ENCODE measurements at regions not wholly inside any gene's neighbourhood (a gene's known extent, or its start where the extent isn't known, plus 50 kb on each side); places are given as distances from the start of the nearest gene placed in this dataset.
A peak's percentile ranks its signal among the peaks of the same experiment; 100 is the strongest.

- FAIRE-seq = peak; percentile 41
- no peak for DNase-seq (ENCODE audit: insufficient read length, low spot score)
Measured at GRCh38 chr1:106753066-106753465, 303.4 kb upstream of the PRMT6 start.

GRCh38 chr1:106754957-106755356 lies 301.5 kb upstream of the PRMT6 start:
- DNase-seq (ENCODE audit: insufficient read length, low spot score) (no peak), FAIRE-seq (no peak)
- no peak for TF ChIP-seq POLR2A (IDR thresholded peaks at IDR 0.05; ENCODE audit: low read depth, low read length)

More at GRCh38 chr1:106753066-106753465, 303.4 kb upstream of the PRMT6 start:
- no peak for TF ChIP-seq POLR2A (IDR thresholded peaks at IDR 0.05; ENCODE audit: low read depth, low read length)

- FAIRE-seq (peak; percentile 86), DNase-seq (ENCODE audit: insufficient read length, low spot score) (peak; percentile 2)
- no peak for TF ChIP-seq POLR2A (IDR thresholded peaks at IDR 0.05; ENCODE audit: low read depth, low read length)
Measured at GRCh38 chr1:106755682-106756406, 300.6 kb upstream of the PRMT6 start.

GRCh38 chr1:106756752-106757151 lies 299.7 kb upstream of the PRMT6 start:
- FAIRE-seq (no peak), DNase-seq (ENCODE audit: insufficient read length, low spot score) (no peak)
- TF ChIP-seq POLR2A (IDR thresholded peaks at IDR 0.05; ENCODE audit: low read depth, low read length) = no peak

- TF ChIP-seq POLR2A (IDR thresholded peaks at IDR 0.05; ENCODE audit: low read depth, low read length) = no peak
- FAIRE-seq = peak; percentile 75
- no peak for DNase-seq (ENCODE audit: insufficient read length, low spot score)
Measured at GRCh38 chr1:106768077-106768476, 288.4 kb upstream of the PRMT6 start.

- TF ChIP-seq POLR2A (IDR thresholded peaks at IDR 0.05; ENCODE audit: low read depth, low read length) = no peak
- FAIRE-seq (peak; percentile 43), DNase-seq (ENCODE audit: insufficient read length, low spot score) (no peak)
Measured at GRCh38 chr1:106768501-106768900, 288.0 kb upstream of the PRMT6 start.

- FAIRE-seq = no peak
- TF ChIP-seq POLR2A (IDR thresholded peaks at IDR 0.05; ENCODE audit: low read depth, low read length) = no peak
- DNase-seq (ENCODE audit: insufficient read length, low spot score) = no peak
Measured at GRCh38 chr1:106773206-106773605, 283.3 kb upstream of the PRMT6 start.

- no peak for TF ChIP-seq POLR2A (IDR thresholded peaks at IDR 0.05; ENCODE audit: low read depth, low read length)
- DNase-seq (ENCODE audit: insufficient read length, low spot score) (no peak), FAIRE-seq (no peak)
Measured at GRCh38 chr1:106780066-106780465, 276.4 kb upstream of the PRMT6 start.

GRCh38 chr1:106780806-106781569 lies 275.5 kb upstream of the PRMT6 start:
- DNase-seq (ENCODE audit: insufficient read length, low spot score) = no peak
- TF ChIP-seq POLR2A (IDR thresholded peaks at IDR 0.05; ENCODE audit: low read depth, low read length) = no peak
- FAIRE-seq = no peak

- FAIRE-seq = no peak
- no peak for DNase-seq (ENCODE audit: insufficient read length, low spot score)
- TF ChIP-seq POLR2A (IDR thresholded peaks at IDR 0.05; ENCODE audit: low read depth, low read length) = no peak
Measured at GRCh38 chr1:106785176-106785575, 271.3 kb upstream of the PRMT6 start.

GRCh38 chr1:106787520-106787919 lies 269.0 kb upstream of the PRMT6 start:
- TF ChIP-seq POLR2A (IDR thresholded peaks at IDR 0.05; ENCODE audit: low read depth, low read length) = no peak
- FAIRE-seq = no peak

GRCh38 chr1:106789686-106790085 lies 266.8 kb upstream of the PRMT6 start:
- no peak for FAIRE-seq
- no peak for TF ChIP-seq POLR2A (IDR thresholded peaks at IDR 0.05; ENCODE audit: low read depth, low read length)

More at GRCh38 chr1:106787520-106787919, 269.0 kb upstream of the PRMT6 start:
- no peak for DNase-seq (ENCODE audit: insufficient read length, low spot score)

GRCh38 chr1:106791041-106791440 lies 265.4 kb upstream of the PRMT6 start:
- TF ChIP-seq POLR2A (IDR thresholded peaks at IDR 0.05; ENCODE audit: low read depth, low read length) = no peak
- no peak for FAIRE-seq
- no peak for DNase-seq (ENCODE audit: insufficient read length, low spot score)

More at GRCh38 chr1:106789686-106790085, 266.8 kb upstream of the PRMT6 start:
- no peak for DNase-seq (ENCODE audit: insufficient read length, low spot score)

GRCh38 chr1:106793651-106794050 lies 262.8 kb upstream of the PRMT6 start:
- TF ChIP-seq POLR2A (IDR thresholded peaks at IDR 0.05; ENCODE audit: low read depth, low read length) = no peak
- DNase-seq (ENCODE audit: insufficient read length, low spot score) (no peak), FAIRE-seq (peak; percentile 45)

GRCh38 chr1:106798991-106799390 lies 257.5 kb upstream of the PRMT6 start:
- no peak for TF ChIP-seq POLR2A (IDR thresholded peaks at IDR 0.05; ENCODE audit: low read depth, low read length)
- DNase-seq (ENCODE audit: insufficient read length, low spot score) (no peak), FAIRE-seq (peak; percentile 81)
